Panc1 (cell line): ENCODE measurements at regions not wholly inside any gene's neighbourhood (a gene's known extent, or its start where the extent isn't known, plus 50 kb on each side); places are given as distances from the start of the nearest gene placed in this dataset.

ENCODE experiments used
- ATAC-seq: fragments of 200-7000 bp; cut with Tn5 transposase; 2 replicates; pipeline ENCODE4 v1.9.1; 2020; ENCODE audit warnings: mild to moderate bottlenecking, moderate library complexity
- BruUV-seq: library from RNA; stranded (reverse); fragments of 400-500 nt; replicated peaks from 2 replicates; lab custom pipeline; 2021; lab: Mats Ljungman, UMichigan
- CTCF ChIA-PET: fragments of 300-600 bp; sonication (Branson Sonifier 250); formaldehyde crosslinking; loops from one replicate; lab custom pipeline; 2022; ENCODE audit warnings: antibody characterized with exemption; lab: Charles Lee
- POLR2A ChIA-PET: fragments of 300-600 bp; sonication (Branson Sonifier 250); formaldehyde crosslinking; loops from one replicate; lab custom pipeline; 2022; ENCODE audit warnings: antibody characterized with exemption; lab: Charles Lee
- DNase-seq: peaks from one replicate; pipeline ENCODE4 v3.0.0-alpha.2; 2010; ENCODE audit warnings: low read depth, low spot score
- H3K27ac ChIP-seq: 2 replicates; pipeline ENCODE4 v1.5.1; 2011; ENCODE audit warnings: mild to moderate bottlenecking, low read length, inconsistent platforms
- H3K27me3 ChIP-seq: fragments of 200-500 bp; sonication (Bioruptor generic); 2 replicates; pipeline ENCODE4 v1.6.0; 2014; ENCODE audit warnings: low read length, inconsistent platforms; ENCODE audit not compliant: control insufficient read depth, insufficient read depth
- H3K36me3 ChIP-seq: fragments of 200-500 bp; sonication (Bioruptor generic); 2 replicates; pipeline ENCODE4 v1.5.1; 2014; ENCODE audit warnings: inconsistent platforms, mild to moderate bottlenecking, low read length, moderate library complexity; ENCODE audit not compliant: control insufficient read depth, insufficient read depth
- H3K4me1 ChIP-seq: 2 replicates; pipeline ENCODE4 v1.5.1; 2011; ENCODE audit warnings: inconsistent platforms, mild to moderate bottlenecking, low read length, moderate library complexity; ENCODE audit not compliant: control insufficient read depth, insufficient read depth
- H3K4me3 ChIP-seq, 2 experiments: 2 replicates each; pipeline ENCODE4 v1.5.1; 2011 to 2012; ENCODE audit warnings: low read depth in 2 of 2, low read length in 2 of 2, mild to moderate bottlenecking in 2 of 2, inconsistent platforms in 1 of 2, moderate library complexity in 1 of 2
- H3K9me3 ChIP-seq: fragments of 200-500 bp; sonication (Bioruptor generic); 2 replicates; pipeline ENCODE4 v1.5.1; 2014; ENCODE audit warnings: low read depth, mild to moderate bottlenecking, inconsistent platforms, low read length, moderate library complexity; ENCODE audit not compliant: control insufficient read depth, insufficient read depth
- CTCF ChIP-seq: fragments of 450-650 bp; IDR thresholded peaks from 2 replicates; pipeline ENCODE4 v1.5.1; 2017; ENCODE audit warnings: mild to moderate bottlenecking
- POLR2AphosphoS5 ChIP-seq: IDR thresholded peaks from 2 replicates; pipeline ENCODE4 v1.6.1; 2012; ENCODE audit warnings: mild to moderate bottlenecking, low read depth, low read length, moderate library complexity
- SIN3A ChIP-seq: IDR thresholded peaks from 2 replicates; pipeline ENCODE4 v1.6.1; 2012; ENCODE audit warnings: low read depth, mild to moderate bottlenecking, low read length, moderate library complexity, borderline replicate concordance; ENCODE audit not compliant: insufficient read depth
- TCF7L2 ChIP-seq: IDR thresholded peaks from 2 replicates; pipeline ENCODE4 v1.6.1; 2011; ENCODE audit warnings: mild to moderate bottlenecking, low read depth, low read length, inconsistent platforms
- in situ Hi-C: cut with HindIII; loops from 2 replicates; pipeline ENCODE4 v1.10.0; 2016; ENCODE audit warnings: low sequenced_read_pairs, low pct_unique_long_range_greater_than_20kb
- intact Hi-C: fragments of 100-400 bp; cut with micrococcal nuclease; formaldehyde crosslinking; loops from one replicate; pipeline ENCODE4 v1.10.0; 2022; ENCODE audit not compliant: unreplicated experiment
- TF ChIP-seq, protein P1 (sequence below), 2 experiments: IDR thresholded peaks; 2 replicates each; pipeline ENCODE4 v1.6.1; 2011 to 2012; ENCODE audit warnings: low read depth in 2 of 2, control low read depth in 1 of 2, low read length in 1 of 2, mild to moderate bottlenecking in 1 of 2, moderate library complexity in 1 of 2; ENCODE audit not compliant: insufficient read depth in 1 of 2

- POLR2A ChIA-PET: no interaction called here
- BruUV-seq: no TSS peak
- intact Hi-C loops (no loop called here), in situ Hi-C loops (no loop called here)
- no peak for DNase-seq
- no peak overlapping the region for H3K4me3 ChIP-seq
- CTCF ChIA-PET: interaction anchor here (0.6 kb wide), 1 partner anchor 680 kb away, joined by 6 read pairs; no protein-coding TSS in a partner anchor
- H3K9me3 ChIP-seq: no peaks in the 10 kb centered on the region
- no peak overlapping the region for H3K27ac ChIP-seq
- TF ChIP-seq SIN3A: no peak
- TF ChIP-seq TCF7L2: no peak
- TF ChIP-seq, protein P1, sequence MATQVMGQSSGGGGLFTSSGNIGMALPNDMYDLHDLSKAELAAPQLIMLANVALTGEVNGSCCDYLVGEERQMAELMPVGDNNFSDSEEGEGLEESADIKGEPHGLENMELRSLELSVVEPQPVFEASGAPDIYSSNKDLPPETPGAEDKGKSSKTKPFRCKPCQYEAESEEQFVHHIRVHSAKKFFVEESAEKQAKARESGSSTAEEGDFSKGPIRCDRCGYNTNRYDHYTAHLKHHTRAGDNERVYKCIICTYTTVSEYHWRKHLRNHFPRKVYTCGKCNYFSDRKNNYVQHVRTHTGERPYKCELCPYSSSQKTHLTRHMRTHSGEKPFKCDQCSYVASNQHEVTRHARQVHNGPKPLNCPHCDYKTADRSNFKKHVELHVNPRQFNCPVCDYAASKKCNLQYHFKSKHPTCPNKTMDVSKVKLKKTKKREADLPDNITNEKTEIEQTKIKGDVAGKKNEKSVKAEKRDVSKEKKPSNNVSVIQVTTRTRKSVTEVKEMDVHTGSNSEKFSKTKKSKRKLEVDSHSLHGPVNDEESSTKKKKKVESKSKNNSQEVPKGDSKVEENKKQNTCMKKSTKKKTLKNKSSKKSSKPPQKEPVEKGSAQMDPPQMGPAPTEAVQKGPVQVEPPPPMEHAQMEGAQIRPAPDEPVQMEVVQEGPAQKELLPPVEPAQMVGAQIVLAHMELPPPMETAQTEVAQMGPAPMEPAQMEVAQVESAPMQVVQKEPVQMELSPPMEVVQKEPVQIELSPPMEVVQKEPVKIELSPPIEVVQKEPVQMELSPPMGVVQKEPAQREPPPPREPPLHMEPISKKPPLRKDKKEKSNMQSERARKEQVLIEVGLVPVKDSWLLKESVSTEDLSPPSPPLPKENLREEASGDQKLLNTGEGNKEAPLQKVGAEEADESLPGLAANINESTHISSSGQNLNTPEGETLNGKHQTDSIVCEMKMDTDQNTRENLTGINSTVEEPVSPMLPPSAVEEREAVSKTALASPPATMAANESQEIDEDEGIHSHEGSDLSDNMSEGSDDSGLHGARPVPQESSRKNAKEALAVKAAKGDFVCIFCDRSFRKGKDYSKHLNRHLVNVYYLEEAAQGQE (IDR thresholded peaks at IDR 0.05; ENCODE audit: insufficient read depth in 1 of 2, low read depth in 2 of 2, low read length in 1 of 2): no peak
- no peak for TF ChIP-seq POLR2AphosphoS5
- TF ChIP-seq CTCF: no peak
- ATAC-seq: no peak
- no peaks in the 10 kb centered on the region for H3K36me3 ChIP-seq
- no peaks in the 10 kb centered on the region for H3K27me3 ChIP-seq
- H3K4me1 ChIP-seq: no peaks in the 10 kb centered on the region
These were observed 1271.8 kb downstream of the BRINP3 start for GRCh38 chr1:189205863-189206262.

DNA sequence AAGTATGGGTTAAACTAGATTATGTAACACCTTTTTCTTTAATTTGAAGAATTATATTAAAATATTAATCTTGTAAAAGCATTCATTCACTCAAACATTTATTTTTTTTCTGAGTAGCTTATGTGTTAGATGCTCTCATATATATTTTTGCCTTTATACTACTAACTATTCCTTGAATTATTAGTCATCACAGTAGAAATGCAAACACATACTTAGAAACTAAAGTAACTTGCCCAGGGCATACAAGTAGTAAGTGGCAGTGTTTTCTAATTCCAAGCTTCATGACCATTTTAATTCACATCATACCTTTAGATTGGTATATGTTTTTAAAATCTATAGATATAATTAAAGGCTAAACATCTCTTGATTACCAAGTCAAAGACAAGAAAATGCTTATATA is 1271.0 kb downstream of the BRINP3 start:
- POLR2A ChIA-PET: no interaction called here
- Histone ChIP-seq H3K27me3 (no peaks in the 10 kb centered on the region), H3K36me3 (no peaks in the 10 kb centered on the region), H3K4me3 (no peak overlapping the region), H3K4me1 (no peaks in the 10 kb centered on the region), H3K9me3 (no peaks in the 10 kb centered on the region), H3K27ac (no peak overlapping the region)
- TF ChIP-seq SIN3A: no peak
- no peak for TF ChIP-seq POLR2AphosphoS5
- TF ChIP-seq TCF7L2: no peak
- TF ChIP-seq, protein P1 (IDR thresholded peaks at IDR 0.05; ENCODE audit: insufficient read depth in 1 of 2, low read depth in 2 of 2, low read length in 1 of 2): no peak
- no peak for TF ChIP-seq CTCF
- in situ Hi-C loops (no loop called here), intact Hi-C loops (no loop called here)
- ATAC-seq (no peak), DNase-seq (no peak)
- CTCF ChIA-PET: interaction anchor here (0.6 kb wide), 1 partner anchor 681 kb away, joined by 6 read pairs; no protein-coding TSS in a partner anchor
- BruUV-seq: no TSS peak
